MM.1S (cell line): ENCODE measurements at regions not wholly inside any gene's neighbourhood (a gene's known extent, or its start where the extent isn't known, plus 50 kb on each side); places are given as distances from the start of the nearest gene placed in this dataset.

Experiments used
- DNase-seq: peaks from one replicate; pipeline ENCODE4 v3.0.0-alpha.2; 2015
- H2AFZ ChIP-seq: fragments of 300-600 bp; sonication (generic); 2 replicates; pipeline ENCODE4 v1.6.0; 2016; ENCODE audit warnings: antibody characterized with exemption, low read length
- H3F3A ChIP-seq: fragments of 300-600 bp; sonication (generic); 2 replicates; pipeline ENCODE4 v1.6.1; 2016; ENCODE audit warnings: mild to moderate bottlenecking, antibody characterized with exemption, low read length, moderate library complexity, mixed read lengths; ENCODE audit not compliant: insufficient read depth
- H3K27ac ChIP-seq: fragments of 300-600 bp; sonication (generic); 2 replicates; pipeline ENCODE4 v1.5.1; 2016; ENCODE audit warnings: mild to moderate bottlenecking, low read length
- H3K27me3 ChIP-seq: fragments of 300-600 bp; sonication (generic); replicated peaks from 2 replicates; pipeline ENCODE4 v1.6.0; 2016; ENCODE audit warnings: low read length; ENCODE audit not compliant: insufficient read depth
- H3K36me3 ChIP-seq: fragments of 300-600 bp; sonication (generic); replicated peaks from 2 replicates; pipeline ENCODE4 v1.6.1; 2016; ENCODE audit warnings: mild to moderate bottlenecking, low read length, mixed read lengths; ENCODE audit not compliant: insufficient read depth
- H3K4me1 ChIP-seq: fragments of 300-600 bp; sonication (generic); 2 replicates; pipeline ENCODE4 v1.6.1; 2016; ENCODE audit warnings: low read length, mixed read lengths
- H3K4me2 ChIP-seq: fragments of 300-600 bp; sonication (generic); 2 replicates; pipeline ENCODE4 v1.6.0; 2016; ENCODE audit warnings: low read depth, low read length
- H3K4me3 ChIP-seq: fragments of 300-600 bp; sonication (generic); 2 replicates; pipeline ENCODE4 v1.5.1; 2016; ENCODE audit warnings: low read length, mixed read lengths
- H3K79me2 ChIP-seq: fragments of 300-600 bp; sonication (generic); 2 replicates; pipeline ENCODE4 v1.6.1; 2016; ENCODE audit warnings: mixed run types, low read length, mixed read lengths
- H3K9ac ChIP-seq: fragments of 300-600 bp; sonication (generic); 2 replicates; pipeline ENCODE4 v1.6.1; 2016; ENCODE audit warnings: low read length, mixed read lengths
- H3K9me2 ChIP-seq: fragments of 300-600 bp; sonication (generic); replicated peaks from 2 replicates; pipeline ENCODE4 v1.6.1; 2016; ENCODE audit warnings: mild to moderate bottlenecking, low read length, mixed read lengths; ENCODE audit not compliant: insufficient read depth
- H3K9me3 ChIP-seq: fragments of 300-600 bp; sonication (generic); replicated peaks from 2 replicates; pipeline ENCODE4 v1.6.1; 2016; ENCODE audit warnings: mild to moderate bottlenecking, low read length, mixed read lengths; ENCODE audit not compliant: insufficient read depth
- H4K20me1 ChIP-seq: fragments of 300-600 bp; sonication (generic); 2 replicates; pipeline ENCODE4 v1.6.1; 2016; ENCODE audit warnings: mild to moderate bottlenecking, low read length, moderate library complexity, mixed read lengths; ENCODE audit not compliant: insufficient read depth
- CTCF ChIP-seq: fragments of 300-600 bp; sonication (generic); IDR thresholded peaks from 2 replicates; pipeline ENCODE4 v1.5.1; 2016; ENCODE audit warnings: antibody characterized with exemption, low read length, mixed read lengths
- EZH2 ChIP-seq: fragments of 300-600 bp; sonication (generic); optimal IDR thresholded peaks from 2 replicates; pipeline ENCODE3; 2017; ENCODE audit warnings: low read depth, mild to moderate bottlenecking, antibody characterized with exemption, low read length, mixed read lengths
- EZH2phosphoT487 ChIP-seq: fragments of 300-600 bp; sonication (generic); IDR thresholded peaks from 2 replicates; pipeline ENCODE4 v1.6.1; 2018; ENCODE audit warnings: antibody characterized with exemption, low read length

GRCh38 chr7:138354066-138354465 is 106.0 kb upstream of the TRIM24 start:
- Histone ChIP-seq H3K4me3 (no peak overlapping the region), H3K27ac (no peak overlapping the region), H3K79me2 (no peaks in the 10 kb centered on the region), H3K4me1 (no peaks in the 10 kb centered on the region), H3K4me2 (no peak overlapping the region), H3K36me3 (no peaks in the 10 kb centered on the region), H3K9me2 (no peaks in the 10 kb centered on the region), H3K9ac (no peak overlapping the region), H3F3A (no peaks in the 10 kb centered on the region), H3K27me3 (no peaks in the 10 kb centered on the region), H4K20me1 (no peaks in the 10 kb centered on the region), H2AFZ (no peak overlapping the region), H3K9me3 (no peaks in the 10 kb centered on the region)
- no peak for TF ChIP-seq CTCF
- no peak for TF ChIP-seq EZH2
- TF ChIP-seq EZH2phosphoT487, result no peak
- no peak for DNase-seq

DNA sequence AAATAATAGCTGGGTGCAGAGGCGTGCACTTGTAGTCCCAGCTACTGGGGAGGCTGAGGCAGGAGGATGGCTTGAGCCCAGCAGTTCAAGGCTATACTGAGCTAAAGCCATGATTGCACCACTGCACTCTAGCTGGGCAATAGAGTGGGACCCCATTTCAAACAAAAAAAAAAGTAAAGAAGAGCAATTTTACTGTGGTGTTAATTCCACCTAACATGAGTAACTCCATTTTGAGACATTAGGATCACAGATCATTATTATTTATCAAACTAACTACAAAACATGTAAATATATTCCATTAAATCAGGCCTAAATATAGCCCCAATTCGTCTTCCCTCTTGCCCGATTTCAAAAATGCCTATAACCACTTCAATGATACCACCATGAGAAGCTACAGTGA is 104.8 kb upstream of the TRIM24 start:
- Histone ChIP-seq H3K9ac (no peak overlapping the region), H3K4me3 (no peak overlapping the region), H2AFZ (no peak overlapping the region), H3K4me2 (no peak overlapping the region), H4K20me1 (no peaks in the 10 kb centered on the region), H3K9me3 (no peaks in the 10 kb centered on the region), H3K79me2 (no peaks in the 10 kb centered on the region), H3K36me3 (no peaks in the 10 kb centered on the region), H3K27ac (no peak overlapping the region), H3K4me1 (no peaks in the 10 kb centered on the region), H3F3A (no peaks in the 10 kb centered on the region), H3K27me3 (no peaks in the 10 kb centered on the region), H3K9me2 (no peaks in the 10 kb centered on the region)
- TF ChIP-seq CTCF (no peak), EZH2 (no peak), EZH2phosphoT487 (no peak)
- no peak for DNase-seq

DNA sequence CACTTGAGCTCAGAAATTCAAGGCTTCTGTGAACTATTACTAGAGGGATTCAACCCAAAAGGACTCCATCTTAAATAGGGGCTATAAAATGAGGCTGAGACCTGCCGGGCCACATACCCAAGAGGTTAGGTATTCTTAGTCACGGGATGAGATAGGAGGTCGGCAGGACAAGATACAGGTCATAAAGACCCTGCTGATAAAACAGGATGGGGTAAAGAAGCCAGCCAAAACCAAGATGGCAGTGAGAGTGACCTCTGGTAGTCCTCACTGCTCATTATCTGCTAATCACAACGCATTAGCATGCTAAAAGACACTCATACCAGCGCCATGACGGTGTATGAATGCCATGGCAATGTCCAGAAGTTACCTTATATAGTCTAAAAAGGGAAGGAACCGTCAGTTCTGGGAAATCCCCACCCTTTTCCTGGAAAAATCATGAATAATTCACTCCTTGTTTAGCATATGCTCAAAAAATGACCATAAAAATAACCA is 101.2 kb upstream of the TRIM24 start:
- H3K27ac ChIP-seq, result no peak overlapping the region
- H3K9ac ChIP-seq, result no peak overlapping the region
- H3K4me2 ChIP-seq, result no peak overlapping the region
- H3K4me3 ChIP-seq, result no peak overlapping the region
- no peak overlapping the region for H2AFZ ChIP-seq
- H3K79me2 ChIP-seq, result no peaks in the 10 kb centered on the region
- H3K4me1 ChIP-seq, result no peaks in the 10 kb centered on the region
- H3K27me3 ChIP-seq, result no peaks in the 10 kb centered on the region
- no peaks in the 10 kb centered on the region for H3F3A ChIP-seq
- TF ChIP-seq EZH2 (no peak), CTCF (no peak)
- no peak for DNase-seq
- H3K9me3 ChIP-seq, result no peaks in the 10 kb centered on the region
- no peaks in the 10 kb centered on the region for H3K36me3 ChIP-seq
- H4K20me1 ChIP-seq, result no peaks in the 10 kb centered on the region
- H3K9me2 ChIP-seq, result no peaks in the 10 kb centered on the region
